ENCODE measurements at regions not wholly inside any gene's neighbourhood (a gene's known extent, or its start where the extent isn't known, plus 50 kb on each side); places are given as distances from the start of the nearest gene placed in this dataset.

DNA sequence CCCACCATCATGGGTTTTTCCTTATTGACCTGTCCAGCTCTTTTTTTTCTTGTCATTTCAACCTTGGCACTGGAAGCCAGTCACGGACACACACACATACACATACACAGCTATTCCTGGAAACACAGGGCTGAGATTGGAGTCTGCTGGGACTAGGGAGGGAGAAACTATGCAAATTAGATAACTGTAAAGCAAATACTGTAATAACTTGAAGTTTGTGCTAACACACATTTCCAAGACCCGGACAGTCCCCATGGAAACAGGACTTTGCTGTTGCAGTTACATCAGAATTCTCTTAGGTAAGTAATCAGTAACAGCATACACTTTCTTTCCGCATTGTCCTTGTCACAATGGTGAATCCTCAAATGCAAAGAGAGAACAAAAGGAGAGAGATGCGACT lies 304.4 kb downstream of the KBTBD8 start:
- TF ChIP-seq SAP30 (IDR thresholded peaks at IDR 0.05; ENCODE audit: insufficient read depth, insufficient replicate concordance, low read length) = no peak
- TF ChIP-seq, protein P1, sequence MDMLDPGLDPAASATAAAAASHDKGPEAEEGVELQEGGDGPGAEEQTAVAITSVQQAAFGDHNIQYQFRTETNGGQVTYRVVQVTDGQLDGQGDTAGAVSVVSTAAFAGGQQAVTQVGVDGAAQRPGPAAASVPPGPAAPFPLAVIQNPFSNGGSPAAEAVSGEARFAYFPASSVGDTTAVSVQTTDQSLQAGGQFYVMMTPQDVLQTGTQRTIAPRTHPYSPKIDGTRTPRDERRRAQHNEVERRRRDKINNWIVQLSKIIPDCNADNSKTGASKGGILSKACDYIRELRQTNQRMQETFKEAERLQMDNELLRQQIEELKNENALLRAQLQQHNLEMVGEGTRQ (IDR thresholded peaks at IDR 0.05; ENCODE audit: low read length) = no peak

Data from H1 (cell line).